ENCODE measurements at regions not wholly inside any gene's neighbourhood (a gene's known extent, or its start where the extent isn't known, plus 50 kb on each side); places are given as distances from the start of the nearest gene placed in this dataset.

- ChIA-PET CTCF (interaction anchor here (1.0 to 1.5 kb wide), 2 partner anchors 9 to 10 kb away, joined by 4 to 6 read pairs; no protein-coding TSS in a partner anchor), POLR2A (interaction anchor here (0.9 kb wide), 1 partner anchor 10 kb away, joined by 3 read pairs; no protein-coding TSS in a partner anchor)
- DNase-seq: no peak
- Mint-ChIP-seq H3K27me3 (no peaks in the 10 kb centered on the region), H3K4me1 (peaks cover 80% of the 10 kb centered on the region), H3K9me3 (peaks cover 1% of the 10 kb centered on the region), H3K4me3 (no peak overlapping the region), H3K36me3 (ENCODE audit: low read depth) (peaks cover 21% of the 10 kb centered on the region), H3K27ac (no peak overlapping the region)
Observed at GRCh38 chr4:152110780-152111179, 350.0 kb upstream of the GATB start.

GRCh38 chr4:152109531-152110509 lies 349.0 kb upstream of the GATB start:
- no peak overlapping the region for H3K4me3 Mint-ChIP-seq
- POLR2A ChIA-PET: no interaction called here
- H3K27ac Mint-ChIP-seq: peak overlapping the region; percentile 3

GRCh38 chr4:152107736-152108500 lies 347.1 kb upstream of the GATB start:
- no peaks in the 10 kb centered on the region for H3K27me3 Mint-ChIP-seq
- DNase-seq: no peak
- H3K27ac Mint-ChIP-seq: peak overlapping the region; percentile 39
- ChIA-PET POLR2A (no interaction called here), CTCF (no interaction called here)
- no peak overlapping the region for H3K4me3 Mint-ChIP-seq
- peaks cover 24% of the 10 kb centered on the region for H3K36me3 Mint-ChIP-seq (ENCODE audit: low read depth)
- peaks cover 4% of the 10 kb centered on the region for H3K9me3 Mint-ChIP-seq
- peaks cover 75% of the 10 kb centered on the region for H3K4me1 Mint-ChIP-seq

More at GRCh38 chr4:152109531-152110509, 349.0 kb upstream of the GATB start:
- H3K27me3 Mint-ChIP-seq: no peaks in the 10 kb centered on the region
- H3K9me3 Mint-ChIP-seq: no peaks in the 10 kb centered on the region
- peaks cover 76% of the 10 kb centered on the region for H3K4me1 Mint-ChIP-seq
- CTCF ChIA-PET: interaction anchor here (0.6 to 1.5 kb wide), 4 partner anchors 8 to 1408 kb away, joined by 3 to 6 read pairs (median 4); no protein-coding TSS in a partner anchor
- peaks cover 16% of the 10 kb centered on the region for H3K36me3 Mint-ChIP-seq (ENCODE audit: low read depth)
- no peak for DNase-seq

GRCh38 chr4:152106781-152107321 lies 346.0 kb upstream of the GATB start:
- peaks cover 32% of the 10 kb centered on the region for H3K36me3 Mint-ChIP-seq (ENCODE audit: low read depth)
- no peak overlapping the region for H3K4me3 Mint-ChIP-seq
- ChIA-PET CTCF (interaction anchor here (0.8 kb wide), 1 partner anchor 27 kb away, joined by 4 read pairs; no protein-coding TSS in a partner anchor), POLR2A (no interaction called here)
- no peak for DNase-seq
- H3K9me3 Mint-ChIP-seq: peaks cover 5% of the 10 kb centered on the region
- no peaks in the 10 kb centered on the region for H3K27me3 Mint-ChIP-seq
- H3K27ac Mint-ChIP-seq: no peak overlapping the region
- peaks cover 76% of the 10 kb centered on the region for H3K4me1 Mint-ChIP-seq

- Mint-ChIP-seq H3K27ac (peak overlapping the region; percentile 25), H3K4me1 (peaks cover 81% of the 10 kb centered on the region), H3K27me3 (no peaks in the 10 kb centered on the region), H3K36me3 (ENCODE audit: low read depth) (peaks cover 38% of the 10 kb centered on the region), H3K4me3 (no peak overlapping the region), H3K9me3 (peaks cover 5% of the 10 kb centered on the region)
- POLR2A ChIA-PET: no interaction called here
- no peak for DNase-seq
- CTCF ChIA-PET: interaction anchor here (0.8 to 1.6 kb wide), 4 partner anchors 10 to 37 kb away, joined by 3 to 4 read pairs (median 4); no protein-coding TSS in a partner anchor
Observed at GRCh38 chr4:152106113-152106763, 345.4 kb upstream of the GATB start.

- H3K4me3 Mint-ChIP-seq: no peak overlapping the region
- POLR2A ChIA-PET: no interaction called here
Observed at GRCh38 chr4:152104901-152105357, 344.1 kb upstream of the GATB start.

GRCh38 chr4:152104356-152104755 lies 343.5 kb upstream of the GATB start:
- POLR2A ChIA-PET: no interaction called here
- Mint-ChIP-seq H3K4me1 (peaks cover 85% of the 10 kb centered on the region), H3K27ac (no peak overlapping the region), H3K36me3 (ENCODE audit: low read depth) (peaks cover 43% of the 10 kb centered on the region), H3K9me3 (peaks cover 8% of the 10 kb centered on the region), H3K4me3 (no peak overlapping the region), H3K27me3 (no peaks in the 10 kb centered on the region)
- CTCF ChIA-PET: interaction anchor here (1.6 to 5.1 kb wide), 2 partner anchors 8 to 11 kb away, joined by 4 to 31 read pairs; no protein-coding TSS in a partner anchor
- DNase-seq: no peak

More at GRCh38 chr4:152104901-152105357, 344.1 kb upstream of the GATB start:
- Mint-ChIP-seq H3K9me3 (peaks cover 7% of the 10 kb centered on the region), H3K27ac (no peak overlapping the region), H3K36me3 (ENCODE audit: low read depth) (peaks cover 43% of the 10 kb centered on the region), H3K4me1 (peaks cover 85% of the 10 kb centered on the region), H3K27me3 (no peaks in the 10 kb centered on the region)
- no peak for DNase-seq
- CTCF ChIA-PET: interaction anchor here (1.6 kb wide), 1 partner anchor 9 kb away, joined by 4 read pairs; no protein-coding TSS in a partner anchor

- Mint-ChIP-seq H3K9me3 (peaks cover 10% of the 10 kb centered on the region), H3K36me3 (ENCODE audit: low read depth) (peaks cover 51% of the 10 kb centered on the region), H3K27ac (peak overlapping the region; percentile 99), H3K4me1 (peaks cover 87% of the 10 kb centered on the region), H3K27me3 (no peaks in the 10 kb centered on the region), H3K4me3 (no peak overlapping the region)
- CTCF ChIA-PET: interaction anchor here (0.9 to 5.1 kb wide), 2 partner anchors 12 to 29 kb away, joined by 3 to 31 read pairs; no protein-coding TSS in a partner anchor
- no peak for DNase-seq
- POLR2A ChIA-PET: no interaction called here
Observed at GRCh38 chr4:152103181-152103901, 342.5 kb upstream of the GATB start.

GRCh38 chr4:152102436-152103000 lies 341.7 kb upstream of the GATB start:
- Mint-ChIP-seq H3K9me3 (peaks cover 10% of the 10 kb centered on the region), H3K27me3 (no peaks in the 10 kb centered on the region), H3K4me1 (peaks cover 85% of the 10 kb centered on the region), H3K27ac (peak overlapping the region; percentile 99), H3K4me3 (peak overlapping the region; percentile 76), H3K36me3 (ENCODE audit: low read depth) (peaks cover 54% of the 10 kb centered on the region)
- ChIA-PET CTCF (interaction anchor here (0.7 to 5.1 kb wide), 5 partner anchors 9 to 391 kb away, joined by 3 to 31 read pairs (median 3); no protein-coding TSS in a partner anchor), POLR2A (no interaction called here)
- no peak for DNase-seq

GRCh38 chr4:152101556-152102435 lies 341.0 kb upstream of the GATB start:
- Mint-ChIP-seq H3K4me3 (peak overlapping the region; percentile 76), H3K4me1 (peaks cover 84% of the 10 kb centered on the region), H3K27ac (peak overlapping the region; percentile 99), H3K36me3 (ENCODE audit: low read depth) (peaks cover 55% of the 10 kb centered on the region), H3K9me3 (peaks cover 10% of the 10 kb centered on the region), H3K27me3 (no peaks in the 10 kb centered on the region)
- ChIA-PET POLR2A (no interaction called here), CTCF (interaction anchor here (0.7 to 5.1 kb wide), 7 partner anchors 8 to 390 kb away, joined by 3 to 31 read pairs (median 3); no protein-coding TSS in a partner anchor)
- no peak for DNase-seq
